Upper lobe of left lung (tissue), 6 donors: ENCODE measurements at regions not wholly inside any gene's neighbourhood (a gene's known extent, or its start where the extent isn't known, plus 50 kb on each side); places are given as distances from the start of the nearest gene placed in this dataset.

ENCODE experiments used
- ATAC-seq, 2 donors: fragments of 200-7000 bp; cut with Tn5 transposase; one replicate each; pipeline ENCODE4 v1.9.1; 2022; ENCODE audit warnings: mild to moderate bottlenecking in 2 of 2, moderate library complexity in 2 of 2; ENCODE audit not compliant: low FRiP score in 2 of 2
- DNase-seq, 2 donors: peaks; one replicate each; pipeline ENCODE4 v3.0.0-alpha.2; 2019 to 2020
- H3K27ac ChIP-seq, 4 donors: fragments of 200-600 bp; sonication (generic); one replicate each; pipeline ENCODE4 v1.5.1; 2016 to 2019
- H3K27me3 ChIP-seq, 4 donors: fragments of 200-600 bp; sonication (generic); one replicate each; pipeline ENCODE4 v1.5.1; 2017 to 2019
- H3K36me3 ChIP-seq, 4 donors: fragments of 200-600 bp; sonication (generic); one replicate each; pipeline ENCODE4 v1.5.1; 2016 to 2019
- H3K4me1 ChIP-seq, 4 donors: fragments of 200-600 bp; sonication (generic); one replicate each; pipeline ENCODE4 v1.5.1; 2018 to 2019
- H3K4me3 ChIP-seq, 4 donors: fragments of 200-600 bp; sonication (generic); one replicate each; pipeline ENCODE4 v1.5.1; 2017 to 2019; ENCODE audit warnings: mild to moderate bottlenecking in 2 of 4, moderate library complexity in 1 of 4
- H3K9me3 ChIP-seq, 4 donors: fragments of 200-600 bp; sonication (generic); one replicate each; pipeline ENCODE4 v1.5.1; 2018 to 2019
- CTCF ChIP-seq, 6 experiments: fragments of 450-650 bp in 4 of 6; fragments of 200-600 bp in 2 of 6; sonication (generic) in 2 of 6; IDR thresholded peaks; one replicate each; pipeline ENCODE4 v1.5.1; 2016 to 2019; ENCODE audit warnings: antibody characterized with exemption in 6 of 6
- EP300 ChIP-seq, 4 donors: sonication (generic); formaldehyde crosslinking; IDR thresholded peaks; one replicate each; pipeline ENCODE4 v1.5.1; 2017; ENCODE audit warnings: antibody characterized with exemption in 4 of 4, control low read depth in 2 of 4
- POLR2A ChIP-seq, 4 donors: fragments of 450-650 bp; IDR thresholded peaks; one replicate each; pipeline ENCODE4 v1.5.1; 2016 to 2017; ENCODE audit warnings: antibody characterized with exemption in 4 of 4, mild to moderate bottlenecking in 2 of 4
- POLR2AphosphoS5 ChIP-seq, 2 donors: sonication (generic); formaldehyde crosslinking; IDR thresholded peaks; one replicate each; pipeline ENCODE4 v1.5.1; 2017; ENCODE audit warnings: antibody characterized with exemption in 2 of 2
- WGBS, 2 donors: methylation state at CpG; one replicate each; pipeline ENCODE4 v1.1.5; 2017 to 2018; 5-methylcytosine and 5-hydroxymethylcytosine counted together
- donor health status: DM: no; HTN: no; CAD: no; lungs with moderate emphysema.
- donor health status: DM: no; HTN: yes; CAD: no; lungs with severe emphysema.

- Histone ChIP-seq H3K4me3 (no peak overlapping the region), H3K4me1 (peaks cover 0 to 4% (median 0%) of the 10 kb centered on the region in 4 donors), H3K27ac (no peak overlapping the region), H3K9me3 (no peaks in the 10 kb centered on the region), H3K27me3 (no peaks in the 10 kb centered on the region), H3K36me3 (no peaks in the 10 kb centered on the region)
- DNase-seq (no peak), ATAC-seq (peak; percentile 61 to 81)
- TF ChIP-seq EP300 (IDR thresholded peaks at IDR 0.05) (no peak), POLR2AphosphoS5 (IDR thresholded peaks at IDR 0.05) (no peak), CTCF (IDR thresholded peaks at IDR 0.05) (no peak), POLR2A (IDR thresholded peaks at IDR 0.05) (no peak)
- WGBS, 2 donors = 60 to 70% methylated on average over 11 to 15 of the region's 16 CpGs
These were observed 65.3 kb downstream of the METRNL start for GRCh38 chr17:83144421-83145357.

GRCh38 chr17:83145358-83145738 is 65.9 kb downstream of the METRNL start:
- no peak overlapping the region for H3K27ac ChIP-seq
- H3K4me3 ChIP-seq = no peak overlapping the region
- TF ChIP-seq EP300 (IDR thresholded peaks at IDR 0.05) (no peak), POLR2A (IDR thresholded peaks at IDR 0.05) (no peak), POLR2AphosphoS5 (IDR thresholded peaks at IDR 0.05) (no peak), CTCF (IDR thresholded peaks at IDR 0.05) (no peak)
- WGBS, 2 donors = 67 to 82% methylated on average over 2 to 5 of the region's 5 CpGs
- ATAC-seq (no peak), DNase-seq (no peak)
- no peaks in the 10 kb centered on the region for H3K9me3 ChIP-seq
- H3K4me1 ChIP-seq = peaks cover 0 to 4% (median 0%) of the 10 kb centered on the region in 4 donors
- H3K27me3 ChIP-seq = no peaks in the 10 kb centered on the region
- H3K36me3 ChIP-seq = no peaks in the 10 kb centered on the region

- no peak for DNase-seq
- 85 to 87% methylated on average over 7 of the region's 7 CpGs for WGBS, 2 donors
- H3K9me3 ChIP-seq = no peaks in the 10 kb centered on the region
- no peaks in the 10 kb centered on the region for H3K36me3 ChIP-seq
- H3K27me3 ChIP-seq = no peaks in the 10 kb centered on the region
- no peak overlapping the region for H3K27ac ChIP-seq
- H3K4me1 ChIP-seq = peaks cover 0 to 4% (median 0%) of the 10 kb centered on the region in 4 donors
- no peak for TF ChIP-seq EP300 (IDR thresholded peaks at IDR 0.05)
- TF ChIP-seq POLR2AphosphoS5 (IDR thresholded peaks at IDR 0.05) = no peak
- H3K4me3 ChIP-seq = no peak overlapping the region
- no peak for ATAC-seq
These were observed 66.4 kb downstream of the METRNL start for GRCh38 chr17:83145831-83146230.

DNA sequence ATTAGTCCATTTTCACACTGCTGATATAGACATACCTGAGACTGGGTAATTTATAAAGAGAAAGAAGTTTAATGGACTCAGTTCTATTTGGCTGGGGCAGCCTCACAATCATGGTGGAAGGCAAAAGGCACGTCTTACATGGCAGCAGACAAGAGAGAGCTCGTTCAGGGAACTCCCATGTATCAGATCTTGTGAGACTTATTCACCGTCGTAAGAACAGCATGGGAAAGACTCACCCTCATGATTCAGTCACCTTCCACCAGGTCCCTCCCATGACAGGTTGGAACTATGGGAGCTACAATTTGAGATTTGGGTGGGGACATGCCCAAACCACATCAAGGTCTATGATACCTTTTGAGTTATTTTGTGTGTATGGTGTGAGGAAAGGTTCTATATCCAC is 66.9 kb downstream of the METRNL start:
- no peak for ATAC-seq
- TF ChIP-seq CTCF (IDR thresholded peaks at IDR 0.05) (no peak), POLR2AphosphoS5 (IDR thresholded peaks at IDR 0.05) (no peak), POLR2A (IDR thresholded peaks at IDR 0.05) (no peak), EP300 (IDR thresholded peaks at IDR 0.05) (no peak)
- Histone ChIP-seq H3K4me3 (no peak overlapping the region), H3K36me3 (no peaks in the 10 kb centered on the region), H3K27ac (no peak overlapping the region), H3K9me3 (no peaks in the 10 kb centered on the region), H3K4me1 (peaks cover 0 to 4% (median 0%) of the 10 kb centered on the region in 4 donors), H3K27me3 (no peaks in the 10 kb centered on the region)
- no peak for DNase-seq
- WGBS, 2 donors = 89 to 90% methylated on average over 4 of the region's 4 CpGs

DNA sequence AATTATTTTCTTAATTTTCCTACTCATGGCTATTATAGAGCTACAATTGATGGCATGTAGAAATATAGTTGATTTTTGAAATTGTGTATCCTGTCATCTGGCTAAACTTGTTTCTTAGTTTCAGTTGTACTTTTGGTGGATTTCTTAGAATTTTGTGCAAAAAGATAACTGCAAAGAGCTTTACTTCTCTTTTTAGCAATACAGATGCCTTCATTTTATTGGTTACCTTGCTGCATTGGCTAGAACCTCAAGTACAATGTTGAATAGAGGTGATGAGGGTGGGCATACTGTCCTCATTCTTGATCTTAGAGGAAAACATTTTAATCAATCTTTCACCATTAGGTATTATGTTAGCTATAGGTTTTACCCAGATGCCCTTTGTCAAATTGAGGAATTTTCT is 67.9 kb downstream of the METRNL start:
- no peak for TF ChIP-seq CTCF (IDR thresholded peaks at IDR 0.05)
- TF ChIP-seq POLR2AphosphoS5 (IDR thresholded peaks at IDR 0.05) = no peak
- Histone ChIP-seq H3K4me1 (peaks cover 0 to 4% (median 0%) of the 10 kb centered on the region in 4 donors), H3K36me3 (no peaks in the 10 kb centered on the region), H3K4me3 (no peak overlapping the region), H3K27me3 (no peaks in the 10 kb centered on the region), H3K27ac (no peak overlapping the region), H3K9me3 (no peaks in the 10 kb centered on the region)
- no peak for DNase-seq
- no peak for ATAC-seq
